ENCODE measurements at regions not wholly inside any gene's neighbourhood (a gene's known extent, or its start where the extent isn't known, plus 50 kb on each side); places are given as distances from the start of the nearest gene placed in this dataset.

- H4K20me1 ChIP-seq (ENCODE audit: control insufficient read depth, insufficient read depth) = no peaks in the 10 kb centered on the region
- H3K4me2 ChIP-seq (ENCODE audit: control insufficient read depth, insufficient read depth) = no peak overlapping the region
- 28% methylated on average over 2 of the region's 2 CpGs for WGBS (ENCODE audit: insufficient coverage, insufficient replicate concordance, low lambda C conversion rate, missing lambda C conversion rate)
- H3K36me3 ChIP-seq (ENCODE audit: control insufficient read depth in 2 of 2, insufficient read depth in 2 of 2, low read length in 1 of 2) = no peaks in the 10 kb centered on the region
- no TSS peak for BruUV-seq (replicated peaks)
- H3K4me3 ChIP-seq = no peak overlapping the region
- no peak for TF ChIP-seq EED (IDR thresholded peaks at IDR 0.05; ENCODE audit: low read depth)
- no peak for TF ChIP-seq TCF12 (IDR thresholded peaks at IDR 0.05; ENCODE audit: low read depth, low read length)
- TF ChIP-seq PRDM15 (CRISPR knock-in tag; IDR thresholded peaks at IDR 0.05) = no peak
- no peak for TF ChIP-seq SMC3 (IDR thresholded peaks at IDR 0.05; ENCODE audit: borderline replicate concordance, low read length)
- no peak for TF ChIP-seq E2F4 (IDR thresholded peaks at IDR 0.05; ENCODE audit: low read depth, low read length)
- no peak for TF ChIP-seq ZSCAN29 (IDR thresholded peaks at IDR 0.05)
- no peak for TF ChIP-seq EZH2 (IDR thresholded peaks at IDR 0.05; ENCODE audit: borderline replicate concordance, control insufficient read depth, low read depth, low read length)
- no peak for TF ChIP-seq ETV6 (conservative IDR thresholded peaks at IDR 0.05 in 1 of 2, IDR thresholded peaks at IDR 0.05 in 1 of 2; ENCODE audit: borderline replicate concordance in 1 of 2, low read depth in 1 of 2)
- no peak for TF ChIP-seq POLR2AphosphoS5 (IDR thresholded peaks at IDR 0.05; ENCODE audit: low read length)
- no peak for TF ChIP-seq IRF3 (IDR thresholded peaks at IDR 0.05)
- TF ChIP-seq CHD1 (IDR thresholded peaks at IDR 0.05; ENCODE audit: low read depth, low read length) = no peak
- TF ChIP-seq STAT3 (IDR thresholded peaks at IDR 0.05; ENCODE audit: low read depth, low read length) = no peak
- TF ChIP-seq YY1 (IDR thresholded peaks at IDR 0.05; ENCODE audit: low read depth, low read length) = no peak
- TF ChIP-seq ELK1 (IDR thresholded peaks at IDR 0.05; ENCODE audit: low read depth, low read length) = no peak
- no peaks in the 10 kb centered on the region for H3K79me2 ChIP-seq (ENCODE audit: control insufficient read depth, insufficient read depth, low read length)
- no peak overlapping the region for H2AFZ ChIP-seq (ENCODE audit: control insufficient read depth, low read depth, low read length)
- no peaks in the 10 kb centered on the region for H3K4me1 ChIP-seq (ENCODE audit: control insufficient read depth, insufficient read depth, low read length)
- FAIRE-seq (no peak), DNase-seq (ENCODE audit: low read depth, low spot score) (no peak), ATAC-seq (no peak)
- in situ Hi-C loops (cut with MboI) = no loop called here
- ChIA-PET CTCF (no interaction called here), RAD21 (ENCODE audit: unreplicated experiment) (no interaction called here), POLR2A (no interaction called here), SMC1A (ENCODE audit: uncharacterized antibody, unreplicated experiment) (interaction anchor here (0.9 to 1.4 kb wide), 2 partner anchors 17 to 18 kb away, joined by 3 to 4 read pairs; no protein-coding TSS in a partner anchor)
- intact Hi-C loops (cut with micrococcal nuclease; ENCODE audit: unreplicated experiment) = no loop called here
- H3K27ac ChIP-seq (ENCODE audit: control insufficient read depth, insufficient read depth) = no peak overlapping the region
- H3K9ac ChIP-seq (ENCODE audit: control insufficient read depth, insufficient read depth, low read length) = no peak overlapping the region
- no peaks in the 10 kb centered on the region for H3K27me3 ChIP-seq (replicated peaks in 1 of 2; ENCODE audit: control insufficient read depth in 2 of 2, insufficient read depth in 2 of 2, low read length in 1 of 2)
- H3K9me3 ChIP-seq (replicated peaks; ENCODE audit: control insufficient read depth, insufficient read depth, low read length) = no peaks in the 10 kb centered on the region
Measured at GRCh38 chr7:41084381-41084780, 618.5 kb downstream of the INHBA start.

Measured in GM12878 (cell line).